ENCODE measurements at regions not wholly inside any gene's neighbourhood (a gene's known extent, or its start where the extent isn't known, plus 50 kb on each side); places are given as distances from the start of the nearest gene placed in this dataset.

DNA sequence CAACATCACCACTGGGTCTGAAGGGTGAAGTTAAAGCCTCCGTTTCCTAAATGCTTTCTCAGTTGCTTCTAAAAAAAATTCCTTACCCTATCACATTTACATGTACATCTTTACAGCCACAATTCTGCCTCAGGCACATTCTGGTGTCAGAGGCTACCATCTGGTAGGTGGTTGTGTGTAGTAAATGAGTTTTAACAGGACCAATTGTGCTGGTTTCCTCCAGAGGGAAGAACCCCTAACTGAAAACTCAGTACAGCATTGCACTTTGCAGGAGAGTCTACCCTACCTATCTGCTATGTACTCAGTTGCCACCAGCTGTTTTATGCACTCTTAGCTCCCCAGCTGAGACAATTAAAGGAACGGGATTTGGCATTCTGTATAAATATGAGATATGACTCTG lies 1576.5 kb downstream of the PCDH9 start:
- no peak overlapping the region for H3K4me2 ChIP-seq
- H3K4me1 ChIP-seq, result no peaks in the 10 kb centered on the region
- no peaks in the 10 kb centered on the region for H3K36me3 ChIP-seq
- H3K9ac ChIP-seq, result no peak overlapping the region
- H3K9me3 ChIP-seq (replicated peaks in 1 of 11), result no peaks in the 10 kb centered on the region
- no peak overlapping the region for H3K27ac ChIP-seq
- no peak for TF ChIP-seq Cebpa-rat (IDR thresholded peaks at IDR 0.05)
- H4K20me1 ChIP-seq, result no peaks in the 10 kb centered on the region
- no peaks in the 10 kb centered on the region for H3K27me3 ChIP-seq
- no peak overlapping the region for H3K4me3 ChIP-seq

DNA sequence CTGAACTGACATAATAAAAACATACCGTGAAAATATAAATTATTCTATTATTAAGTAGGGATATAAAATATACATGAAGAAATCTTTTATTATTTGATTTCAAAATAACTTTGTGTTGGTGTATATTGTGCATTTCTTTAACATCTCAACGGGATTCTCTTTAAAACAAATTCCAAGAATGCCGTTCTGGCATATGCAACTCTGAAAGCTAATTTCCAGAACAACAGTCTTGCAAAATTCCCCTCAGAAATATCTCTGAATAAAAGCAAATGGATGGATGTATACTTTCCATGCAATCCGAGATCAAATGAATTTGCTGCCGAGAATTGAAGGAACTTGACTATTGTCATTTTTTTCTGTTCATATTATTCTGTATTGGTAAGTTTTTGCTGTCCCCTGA lies 1579.8 kb downstream of the PCDH9 start:
- Histone ChIP-seq H3K36me3 (no peaks in the 10 kb centered on the region), H4K20me1 (no peaks in the 10 kb centered on the region)
- no peak for TF ChIP-seq Cebpa-rat (IDR thresholded peaks at IDR 0.05)

DNA sequence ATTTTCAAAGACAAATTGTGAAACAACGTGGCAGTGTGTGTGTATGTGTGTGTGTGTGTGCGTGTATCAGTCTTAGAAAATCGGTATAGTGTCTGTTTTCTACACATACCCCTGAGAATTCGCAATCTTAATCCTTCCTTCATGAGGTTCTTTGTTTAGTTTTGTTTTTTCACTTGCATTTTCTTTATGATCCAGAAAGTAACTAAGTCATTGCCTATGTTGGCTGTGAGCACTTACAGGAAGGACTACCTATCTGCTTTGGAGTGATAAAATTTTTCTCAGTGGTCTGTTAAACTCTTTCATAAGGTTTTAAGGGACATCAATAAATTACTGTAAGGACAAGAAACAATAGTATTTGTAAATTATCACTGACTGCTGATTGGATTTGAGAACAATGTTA lies 1587.1 kb downstream of the PCDH9 start:
- Histone ChIP-seq H3K27me3 (no peaks in the 10 kb centered on the region), H3K27ac (no peak overlapping the region), H4K20me1 (no peaks in the 10 kb centered on the region), H3K36me3 (no peaks in the 10 kb centered on the region), H3K4me1 (no peaks in the 10 kb centered on the region), H3K9me3 (replicated peaks in 1 of 11) (no peaks in the 10 kb centered on the region), H3K4me3 (no peak overlapping the region), H3K9ac (no peak overlapping the region), H3K4me2 (no peak overlapping the region)
- TF ChIP-seq Cebpa-rat (IDR thresholded peaks at IDR 0.05), result no peak

More for the DNA sequence above, 1579.8 kb downstream of the PCDH9 start:
- Histone ChIP-seq H3K4me1 (no peaks in the 10 kb centered on the region), H3K9me3 (replicated peaks in 1 of 11) (no peaks in the 10 kb centered on the region), H3K9ac (no peak overlapping the region), H3K27me3 (no peaks in the 10 kb centered on the region), H3K27ac (no peak overlapping the region), H3K4me2 (no peak overlapping the region), H3K4me3 (no peak overlapping the region)

DNA sequence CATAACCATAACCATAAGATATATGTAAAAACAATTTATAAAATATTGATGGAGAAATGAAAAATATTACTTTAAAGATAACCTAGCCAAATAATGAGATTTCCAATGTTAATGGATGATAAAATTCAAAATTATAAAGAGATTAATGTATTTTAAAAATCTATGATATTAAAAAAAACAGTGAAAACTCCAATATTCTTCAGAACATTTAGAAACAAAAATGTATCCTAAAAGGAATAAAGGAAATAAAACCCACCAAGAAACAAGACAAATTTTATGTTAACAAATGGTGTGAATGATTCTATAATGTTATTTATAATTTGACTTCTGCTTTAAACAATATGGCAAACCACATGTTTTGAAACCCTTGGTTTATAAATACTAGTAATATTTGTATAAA lies 1587.8 kb downstream of the PCDH9 start:
- Histone ChIP-seq H3K27ac (no peak overlapping the region), H3K4me3 (no peak overlapping the region), H3K4me2 (no peak overlapping the region), H3K9me3 (replicated peaks in 1 of 11) (no peaks in the 10 kb centered on the region), H3K36me3 (no peaks in the 10 kb centered on the region), H3K4me1 (no peaks in the 10 kb centered on the region), H3K27me3 (no peaks in the 10 kb centered on the region), H4K20me1 (no peaks in the 10 kb centered on the region), H3K9ac (no peak overlapping the region)
- no peak for TF ChIP-seq Cebpa-rat (IDR thresholded peaks at IDR 0.05)

DNA sequence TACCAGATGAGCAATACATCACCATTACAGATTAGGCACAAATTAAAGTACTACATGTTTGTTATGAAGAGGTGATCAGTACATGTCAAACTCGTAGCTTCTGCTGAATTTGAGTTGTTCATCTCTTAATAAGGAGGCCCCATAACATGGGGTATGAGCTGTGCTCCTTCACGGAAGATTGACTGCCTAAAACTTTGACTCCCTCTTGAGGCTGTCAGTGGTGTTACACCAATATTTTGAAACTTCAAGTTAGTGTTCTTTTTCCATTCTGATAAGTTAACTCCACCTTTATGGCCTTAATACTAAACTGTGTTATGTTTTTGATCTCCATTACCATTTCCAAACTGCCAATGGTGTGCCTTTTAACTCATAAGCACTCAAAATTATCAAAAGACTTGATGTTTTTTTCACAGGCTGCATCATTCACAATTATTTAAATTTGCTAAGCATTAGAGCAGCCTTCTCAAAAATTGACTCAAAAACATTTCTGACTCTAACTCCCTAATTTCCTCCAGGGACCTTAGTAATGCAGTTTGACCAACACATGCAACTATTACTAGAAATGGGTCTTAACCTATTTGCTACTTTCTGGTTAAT lies 1591.5 kb downstream of the PCDH9 start:
- Histone ChIP-seq H3K36me3 (no peaks in the 10 kb centered on the region), H3K4me2 (no peak overlapping the region), H3K9ac (no peak overlapping the region), H3K4me1 (no peaks in the 10 kb centered on the region), H3K27ac (no peak overlapping the region), H4K20me1 (no peaks in the 10 kb centered on the region), H3K4me3 (no peak overlapping the region), H3K27me3 (no peaks in the 10 kb centered on the region), H3K9me3 (replicated peaks in 1 of 11) (no peaks in the 10 kb centered on the region)
- no peak for TF ChIP-seq Cebpa-rat (IDR thresholded peaks at IDR 0.05)

DNA sequence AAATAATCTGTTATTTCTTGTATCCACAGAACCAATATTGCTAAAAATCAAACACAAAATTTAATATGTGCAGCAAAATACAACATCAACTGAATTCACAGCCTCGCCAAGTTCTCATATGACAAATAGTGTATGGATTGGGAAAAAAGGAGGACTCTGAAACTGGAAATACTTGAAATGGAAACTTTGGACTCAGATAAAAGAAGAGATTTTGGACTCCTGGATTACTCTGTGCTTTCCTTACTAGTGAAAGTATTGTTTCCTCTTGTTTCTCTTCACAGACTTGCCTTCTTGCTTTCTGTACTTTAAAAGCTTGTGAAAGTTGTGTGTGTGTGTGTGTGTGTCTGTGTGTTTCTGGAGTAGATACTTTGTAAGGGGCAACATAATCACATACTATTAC lies 1596.3 kb downstream of the PCDH9 start:
- H3K9me3 ChIP-seq (replicated peaks in 1 of 11), result no peaks in the 10 kb centered on the region
- H3K27me3 ChIP-seq, result no peaks in the 10 kb centered on the region
- H3K9ac ChIP-seq, result no peak overlapping the region
- no peaks in the 10 kb centered on the region for H3K36me3 ChIP-seq
- no peak overlapping the region for H3K4me3 ChIP-seq
- TF ChIP-seq Cebpa-rat (IDR thresholded peaks at IDR 0.05), result no peak
- H3K4me1 ChIP-seq, result no peaks in the 10 kb centered on the region
- no peak overlapping the region for H3K27ac ChIP-seq
- H4K20me1 ChIP-seq, result no peaks in the 10 kb centered on the region
- no peak overlapping the region for H3K4me2 ChIP-seq

DNA sequence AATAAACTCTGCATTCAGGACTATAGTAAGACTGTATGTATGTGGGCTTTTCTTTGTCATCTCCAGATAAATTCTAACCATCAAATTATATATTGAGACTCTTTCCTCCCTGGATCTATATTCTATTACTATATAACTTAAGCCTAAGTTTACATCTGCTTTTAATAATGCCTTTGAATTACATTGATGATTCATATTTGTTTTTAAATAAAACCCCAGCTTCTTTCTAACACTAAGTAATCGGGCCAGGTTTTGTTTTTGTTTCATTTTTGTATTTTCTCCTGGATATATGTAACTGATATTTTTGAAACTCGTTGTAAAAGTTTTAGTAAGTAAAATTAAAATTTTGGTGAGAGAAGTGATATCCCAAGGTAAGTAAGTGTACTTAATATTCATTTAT lies 1599.1 kb downstream of the PCDH9 start:
- Histone ChIP-seq H3K27ac (no peak overlapping the region), H3K9ac (no peak overlapping the region), H3K4me3 (no peak overlapping the region), H3K9me3 (replicated peaks in 1 of 11) (no peaks in the 10 kb centered on the region), H3K27me3 (no peaks in the 10 kb centered on the region), H3K4me2 (no peak overlapping the region), H3K4me1 (no peaks in the 10 kb centered on the region), H3K36me3 (no peaks in the 10 kb centered on the region), H4K20me1 (no peaks in the 10 kb centered on the region)
- TF ChIP-seq Cebpa-rat (IDR thresholded peaks at IDR 0.05), result no peak

DNA sequence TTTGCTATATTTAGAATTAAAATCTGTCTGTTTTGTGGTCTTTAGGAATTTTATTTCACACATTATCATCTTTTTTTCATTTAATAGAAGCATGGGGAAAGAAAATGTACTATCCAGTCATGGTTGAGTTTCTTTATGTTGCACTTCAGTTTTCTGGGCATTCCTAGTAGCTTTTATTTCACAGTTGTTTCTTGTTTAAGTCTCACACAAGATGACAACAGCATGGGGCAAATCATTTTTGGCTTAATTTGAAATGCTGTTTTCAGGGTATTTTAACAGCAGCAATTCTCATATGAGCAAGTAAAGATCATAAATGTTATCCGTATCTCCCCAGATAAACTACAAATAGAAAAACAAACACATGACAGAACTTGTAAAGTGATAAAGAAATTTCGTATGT lies 1600.2 kb downstream of the PCDH9 start:
- no peak overlapping the region for H3K4me3 ChIP-seq
- H3K9me3 ChIP-seq (replicated peaks in 1 of 11), result no peaks in the 10 kb centered on the region
- H3K27me3 ChIP-seq, result no peaks in the 10 kb centered on the region
- no peak for TF ChIP-seq Cebpa-rat (IDR thresholded peaks at IDR 0.05)
- no peak overlapping the region for H3K27ac ChIP-seq
- no peak overlapping the region for H3K9ac ChIP-seq
- no peak overlapping the region for H3K4me2 ChIP-seq
- no peaks in the 10 kb centered on the region for H4K20me1 ChIP-seq
- H3K36me3 ChIP-seq, result no peaks in the 10 kb centered on the region
- H3K4me1 ChIP-seq, result no peaks in the 10 kb centered on the region

DNA sequence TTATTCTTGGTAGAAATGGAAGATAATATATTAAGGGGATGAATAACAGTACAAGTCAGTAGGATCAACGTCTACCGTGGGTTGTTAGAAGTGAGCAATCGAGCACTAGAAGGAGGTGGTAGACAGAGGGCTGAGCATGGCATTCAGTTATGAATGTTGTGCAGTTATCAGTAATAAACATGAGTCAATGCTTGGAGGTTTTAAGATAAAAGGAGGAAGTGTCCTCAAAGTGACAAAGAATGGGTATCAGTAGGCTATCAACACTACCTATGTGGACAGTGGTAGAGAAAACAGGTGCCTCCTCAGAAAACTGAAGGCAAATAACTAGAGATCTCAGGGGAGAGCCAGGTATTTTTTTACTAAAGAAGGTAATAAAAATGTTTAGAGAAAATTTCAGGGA lies 1607.0 kb downstream of the PCDH9 start:
- no peak for TF ChIP-seq Cebpa-rat (IDR thresholded peaks at IDR 0.05)
- Histone ChIP-seq H3K9ac (no peak overlapping the region), H3K4me2 (no peak overlapping the region), H3K27ac (no peak overlapping the region), H3K9me3 (replicated peaks in 1 of 11) (no peaks in the 10 kb centered on the region), H3K27me3 (no peaks in the 10 kb centered on the region), H3K4me1 (no peaks in the 10 kb centered on the region), H3K4me3 (no peak overlapping the region), H3K36me3 (no peaks in the 10 kb centered on the region), H4K20me1 (no peaks in the 10 kb centered on the region)

DNA sequence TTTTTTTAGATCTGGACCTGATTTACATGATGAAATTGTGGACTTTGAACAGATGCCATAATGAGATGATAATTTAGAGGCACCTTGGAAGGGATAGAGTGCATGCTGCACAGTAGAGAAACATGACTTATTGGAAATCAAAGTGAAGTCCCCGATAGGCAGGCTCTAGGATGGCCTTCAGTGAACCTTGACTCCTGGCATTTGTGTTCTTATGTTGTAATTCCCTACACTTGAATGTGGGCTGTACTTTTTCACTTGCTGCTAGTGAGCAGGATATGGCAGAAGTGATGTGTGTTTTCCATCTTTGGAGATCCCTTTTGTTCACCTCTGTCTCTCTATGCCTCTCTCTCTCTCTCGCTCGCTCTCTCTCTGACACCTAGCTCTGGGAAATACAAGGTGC lies 1614.6 kb downstream of the PCDH9 start:
- H3K4me3 ChIP-seq, result no peak overlapping the region
- H3K27ac ChIP-seq, result no peak overlapping the region
- no peak overlapping the region for H3K9ac ChIP-seq
- no peaks in the 10 kb centered on the region for H3K9me3 ChIP-seq (replicated peaks in 1 of 11)
- no peaks in the 10 kb centered on the region for H3K27me3 ChIP-seq
- H3K4me2 ChIP-seq, result no peak overlapping the region
- H3K36me3 ChIP-seq, result no peaks in the 10 kb centered on the region
- no peaks in the 10 kb centered on the region for H3K4me1 ChIP-seq
- H4K20me1 ChIP-seq, result no peaks in the 10 kb centered on the region
- no peak for TF ChIP-seq Cebpa-rat (IDR thresholded peaks at IDR 0.05)

DNA sequence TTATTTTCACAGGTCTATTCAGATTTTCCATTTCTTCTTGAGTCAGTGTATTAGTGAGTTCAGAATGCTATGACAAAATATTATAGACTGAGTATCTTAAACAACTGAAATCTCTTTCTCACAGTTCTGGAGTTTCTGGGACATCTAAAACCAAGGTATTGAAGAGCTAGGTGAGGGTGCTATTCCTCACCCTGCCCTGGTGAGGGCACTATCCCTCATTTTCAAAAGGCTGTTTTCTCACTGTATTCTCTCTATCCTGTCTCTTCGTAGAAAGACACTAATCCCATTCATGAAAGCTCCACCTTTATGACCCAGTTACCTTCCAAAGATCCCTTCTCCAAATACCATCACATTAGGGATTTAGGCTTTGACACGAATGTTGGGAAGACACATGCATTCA lies 1617.1 kb downstream of the PCDH9 start:
- Histone ChIP-seq H3K4me3 (no peak overlapping the region), H3K27ac (no peak overlapping the region), H3K4me2 (no peak overlapping the region)

More for the DNA sequence above, 1617.1 kb downstream of the PCDH9 start:
- Histone ChIP-seq H3K9me3 (replicated peaks in 1 of 11) (no peaks in the 10 kb centered on the region), H4K20me1 (no peaks in the 10 kb centered on the region), H3K27me3 (no peaks in the 10 kb centered on the region), H3K36me3 (no peaks in the 10 kb centered on the region), H3K4me1 (no peaks in the 10 kb centered on the region), H3K9ac (no peak overlapping the region)
- TF ChIP-seq Cebpa-rat (IDR thresholded peaks at IDR 0.05), result no peak
